Esophagus squamous epithelium (tissue), 5 donors: ENCODE measurements at regions not wholly inside any gene's neighbourhood (a gene's known extent, or its start where the extent isn't known, plus 50 kb on each side); places are given as distances from the start of the nearest gene placed in this dataset.
"Not testable (repeated sequence)": the region's sequence is repeated elsewhere in the genome, so short reads cannot be mapped to it uniquely, and the experiment has no call there.

Experiments
- DNase-seq: peaks from one replicate; lab custom pipeline; 2025; lab: John Stamatoyannopoulos, UW
- H3K27ac ChIP-seq, 4 donors: fragments of 200-600 bp; sonication (generic); one replicate each; pipeline ENCODE4 v1.5.1; 2016 to 2019; ENCODE audit warnings: mild to moderate bottlenecking in 1 of 4
- H3K27me3 ChIP-seq, 4 donors: fragments of 200-600 bp; sonication (generic); 1 replicate in 3 of 4; 2 replicates in 1 of 4; pipeline versions ENCODE4 v1.5.1 to v1.6.0; 2017 to 2021; ENCODE audit warnings: antibody characterized with exemption in 1 of 4
- H3K36me3 ChIP-seq, 3 donors: fragments of 200-600 bp; sonication (generic); one replicate each; pipeline ENCODE4 v1.5.1; 2016 to 2019
- H3K4me1 ChIP-seq, 3 donors: fragments of 200-600 bp; sonication (generic); one replicate each; pipeline ENCODE4 v1.5.1; 2017 to 2019
- H3K4me3 ChIP-seq, 4 donors: fragments of 200-600 bp; sonication (generic); 1 replicate in 3 of 4; 2 replicates in 1 of 4; pipeline ENCODE4 v1.5.1; 2016 to 2019; ENCODE audit warnings: mild to moderate bottlenecking in 2 of 4, moderate library complexity in 1 of 4
- H3K9me3 ChIP-seq, 3 donors: fragments of 200-600 bp; sonication (generic); one replicate each; pipeline ENCODE4 v1.5.1; 2016 to 2019
- CTCF ChIP-seq, 6 experiments: fragments of 450-650 bp in 4 of 6; fragments of 200-600 bp in 2 of 6; sonication (generic) in 2 of 6; IDR thresholded peaks; one replicate each; pipeline ENCODE4 v1.5.1; 2016 to 2019; ENCODE audit warnings: antibody characterized with exemption in 6 of 6, mild to moderate bottlenecking in 4 of 6, moderate library complexity in 4 of 6
- POLR2A ChIP-seq, 4 donors: fragments of 450-650 bp; IDR thresholded peaks; one replicate each; pipeline ENCODE4 v1.6.1; 2017; ENCODE audit warnings: antibody characterized with exemption in 4 of 4, mild to moderate bottlenecking in 4 of 4, moderate library complexity in 3 of 4
- WGBS, 2 donors: methylation state at CpG; one replicate each; pipeline ENCODE4 v1.1.5; 2018; 5-methylcytosine and 5-hydroxymethylcytosine counted together
- intact Hi-C: fragments of 100-400 bp; cut with DNase I; formaldehyde crosslinking; loops from one replicate; pipeline ENCODE4 v1.15.0; 2022
- donor health status: DM: yes; HTN: yes; CAD: no.

GRCh38 chrX:1093586-1094421 is 118.6 kb downstream of the CRLF2 start:
- Histone ChIP-seq H3K9me3 (peaks cover 0 to 23% (median 9%) of the 10 kb centered on the region in 3 donors), H3K4me1 (no peaks in the 10 kb centered on the region), H3K36me3 (no peaks in the 10 kb centered on the region), H3K4me3 (no peak overlapping the region), H3K27ac (no peak overlapping the region), H3K27me3 (peaks cover 0 to 5% (median 0%) of the 10 kb centered on the region in 4 donors)
- 51 to 58% methylated on average over 20 to 26 of the region's 26 CpGs for WGBS, 2 donors
- no peak for DNase-seq
- intact Hi-C loops = no loop called here
- no peak for TF ChIP-seq CTCF (IDR thresholded peaks at IDR 0.05)
- TF ChIP-seq POLR2A (IDR thresholded peaks at IDR 0.05) = no peak

GRCh38 chrX:1093121-1093520 is 119.3 kb downstream of the CRLF2 start:
- intact Hi-C loops = no loop called here
- Histone ChIP-seq H3K4me1 (no peaks in the 10 kb centered on the region), H3K36me3 (no peaks in the 10 kb centered on the region), H3K27ac (no peak overlapping the region), H3K4me3 (no peak overlapping the region), H3K27me3 (peaks cover 0 to 5% (median 0%) of the 10 kb centered on the region in 4 donors), H3K9me3 (peaks cover 0 to 20% (median 9%) of the 10 kb centered on the region in 3 donors)
- WGBS, 2 donors = 34 to 41% methylated on average over 14 of the region's 14 CpGs
- DNase-seq = no peak
- no peak for TF ChIP-seq POLR2A (IDR thresholded peaks at IDR 0.05)
- TF ChIP-seq CTCF (IDR thresholded peaks at IDR 0.05) = no peak

GRCh38 chrX:1086444-1087409 is 125.7 kb downstream of the CRLF2 start:
- H3K27me3 ChIP-seq = no peaks in the 10 kb centered on the region
- no peaks in the 10 kb centered on the region for H3K36me3 ChIP-seq
- no peak overlapping the region for H3K4me3 ChIP-seq
- intact Hi-C loops = no loop called here
- TF ChIP-seq CTCF (IDR thresholded peaks at IDR 0.05) (no peak), POLR2A (IDR thresholded peaks at IDR 0.05) (no peak)
- no peak overlapping the region for H3K27ac ChIP-seq
- peaks cover 0 to 24% (median 15%) of the 10 kb centered on the region in 3 donors for H3K9me3 ChIP-seq
- H3K4me1 ChIP-seq = no peaks in the 10 kb centered on the region
- DNase-seq = no peak
- WGBS, 2 donors = 36 to 47% methylated on average over 9 of the region's 9 CpGs

GRCh38 chrX:1085871-1086270 is 126.6 kb downstream of the CRLF2 start:
- intact Hi-C loops, H3K36me3 ChIP-seq, H3K27me3 ChIP-seq, H3K4me1 ChIP-seq, DNase-seq, H3K27ac ChIP-seq, H3K4me3 ChIP-seq: not testable (repeated sequence)
- peaks cover 0 to 24% (median 15%) of the 10 kb centered on the region in 3 donors for H3K9me3 ChIP-seq
- WGBS, 2 donors = 47 to 58% methylated on average over 2 of the region's 2 CpGs

- Histone ChIP-seq H3K4me3 (no peak overlapping the region), H3K36me3 (no peaks in the 10 kb centered on the region), H3K27me3 (no peaks in the 10 kb centered on the region), H3K27ac (no peak overlapping the region), H3K9me3 (peaks cover 0 to 24% (median 15%) of the 10 kb centered on the region in 3 donors), H3K4me1 (no peaks in the 10 kb centered on the region)
- TF ChIP-seq CTCF (IDR thresholded peaks at IDR 0.05) (no peak), POLR2A (IDR thresholded peaks at IDR 0.05) (no peak)
- 89 to 90% methylated on average over 4 to 6 of the region's 6 CpGs for WGBS, 2 donors
- no peak for DNase-seq
- intact Hi-C loops = no loop called here
These were observed 127.8 kb downstream of the CRLF2 start for GRCh38 chrX:1084689-1085088.
